H9 (cell line): ENCODE measurements at regions not wholly inside any gene's neighbourhood (a gene's known extent, or its start where the extent isn't known, plus 50 kb on each side); places are given as distances from the start of the nearest gene placed in this dataset.

Experiments
- DNase-seq: peaks from one replicate; pipeline ENCODE4 v3.0.0-alpha.2; 2017
- H2AFZ ChIP-seq: one replicate; pipeline ENCODE4 v1.6.1; 2013; ENCODE audit warnings: mild to moderate bottlenecking, low read length, control low read depth, moderate library complexity
- H2AK5ac ChIP-seq: 2 replicates; pipeline ENCODE4 v1.6.1; 2013; ENCODE audit warnings: low read length, control low read depth, mixed read lengths; ENCODE audit not compliant: insufficient read length
- H2BK120ac ChIP-seq: one replicate; pipeline ENCODE4 v1.6.1; 2013; ENCODE audit warnings: low read depth, mild to moderate bottlenecking, low read length, control low read depth, inconsistent platforms; ENCODE audit not compliant: poor library complexity, severe bottlenecking
- H2BK12ac ChIP-seq: 2 replicates; pipeline ENCODE4 v1.6.1; 2013; ENCODE audit warnings: low read length, control low read depth, mixed read lengths, low read depth; ENCODE audit not compliant: insufficient read length
- H2BK15ac ChIP-seq: 2 replicates; pipeline ENCODE4 v1.6.1; 2013; ENCODE audit warnings: low read depth, low read length, control low read depth
- H2BK20ac ChIP-seq: one replicate; pipeline ENCODE4 v1.6.1; 2013; ENCODE audit warnings: low read depth, mild to moderate bottlenecking, low read length, control low read depth, inconsistent platforms; ENCODE audit not compliant: poor library complexity, severe bottlenecking
- H2BK5ac ChIP-seq: 2 replicates; pipeline ENCODE4 v1.6.1; 2013; ENCODE audit warnings: low read length, control low read depth, mixed read lengths; ENCODE audit not compliant: insufficient read length
- H3K14ac ChIP-seq: 2 replicates; pipeline ENCODE4 v1.6.1; 2013; ENCODE audit warnings: low read length, control low read depth; ENCODE audit not compliant: insufficient read depth
- H3K18ac ChIP-seq: 2 replicates; pipeline ENCODE4 v1.6.1; 2013; ENCODE audit warnings: low read depth, mild to moderate bottlenecking, mixed read lengths, low read length, control low read depth; ENCODE audit not compliant: insufficient read length
- H3K23ac ChIP-seq: 2 replicates; pipeline ENCODE4 v1.6.1; 2013; ENCODE audit warnings: low read length, control low read depth, mixed read lengths, low read depth; ENCODE audit not compliant: insufficient read length
- H3K23me2 ChIP-seq: 2 replicates; pipeline ENCODE4 v1.6.1; 2013; ENCODE audit warnings: low read depth, mild to moderate bottlenecking, mixed read lengths, low read length, control low read depth; ENCODE audit not compliant: insufficient read length, poor library complexity, severe bottlenecking
- H3K27ac ChIP-seq: 2 replicates; pipeline ENCODE4 v1.5.1; 2013; ENCODE audit warnings: low read length, control low read depth, mixed read lengths, low read depth; ENCODE audit not compliant: insufficient read length
- H3K27me3 ChIP-seq: 2 replicates; pipeline ENCODE4 v1.6.1; 2013; ENCODE audit warnings: low read length, control low read depth, inconsistent platforms; ENCODE audit not compliant: insufficient read depth
- H3K4ac ChIP-seq: 2 replicates; pipeline ENCODE4 v1.6.1; 2013; ENCODE audit warnings: low read depth, mild to moderate bottlenecking, control low read depth, inconsistent platforms, low read length, moderate library complexity
- H3K4me1 ChIP-seq: 2 replicates; pipeline ENCODE4 v1.6.1; 2013; ENCODE audit warnings: low read length, control low read depth, inconsistent platforms; ENCODE audit not compliant: insufficient read depth
- H3K4me2 ChIP-seq: 2 replicates; pipeline ENCODE4 v1.6.1; 2013; ENCODE audit warnings: low read length, control low read depth, mixed read lengths; ENCODE audit not compliant: insufficient read length, insufficient read depth
- H3K56ac ChIP-seq: 2 replicates; pipeline ENCODE4 v1.6.1; 2013; ENCODE audit warnings: low read depth, mild to moderate bottlenecking, mixed read lengths, low read length, control low read depth; ENCODE audit not compliant: insufficient read length
- H3K79me1 ChIP-seq: 2 replicates; pipeline ENCODE4 v1.6.1; 2013; ENCODE audit warnings: low read depth, mild to moderate bottlenecking, moderate library complexity, low read length, control low read depth, inconsistent platforms; ENCODE audit not compliant: insufficient read depth, poor library complexity, severe bottlenecking
- H3K79me2 ChIP-seq: 2 replicates; pipeline ENCODE4 v1.6.1; 2013; ENCODE audit warnings: low read length, control low read depth, inconsistent platforms; ENCODE audit not compliant: insufficient read depth
- H3K9ac ChIP-seq: 2 replicates; pipeline ENCODE4 v1.6.1; 2013; ENCODE audit warnings: low read length, control low read depth, mixed read lengths; ENCODE audit not compliant: insufficient read length; ENCODE audit errors: extremely low read depth
- H3K9me3 ChIP-seq: one replicate; pipeline ENCODE4 v1.6.1; 2013; ENCODE audit warnings: low read depth, low read length, inconsistent platforms; ENCODE audit not compliant: control insufficient read depth
- H3T11ph ChIP-seq: one replicate; pipeline ENCODE4 v1.6.1; 2013; ENCODE audit warnings: mild to moderate bottlenecking, low read length, control low read depth, inconsistent platforms
- H4K20me1 ChIP-seq: one replicate; pipeline ENCODE4 v1.6.1; 2013; ENCODE audit not compliant: control insufficient read depth, insufficient read length, insufficient read depth
- H4K5ac ChIP-seq: 2 replicates; pipeline ENCODE4 v1.6.1; 2013; ENCODE audit warnings: low read depth, mild to moderate bottlenecking, mixed read lengths, low read length, control low read depth; ENCODE audit not compliant: insufficient read length
- H4K8ac ChIP-seq: replicated peaks from 2 replicates; pipeline ENCODE4 v1.6.1; 2013; ENCODE audit warnings: low read length, control low read depth, mixed read lengths, low read depth; ENCODE audit not compliant: insufficient read length
- H4K91ac ChIP-seq: 2 replicates; pipeline ENCODE4 v1.6.1; 2013; ENCODE audit warnings: low read depth, mild to moderate bottlenecking, moderate library complexity, mixed read lengths, low read length, control low read depth; ENCODE audit not compliant: insufficient read length
- H3K27ac Mint-ChIP-seq, 3 experiments: 2 replicates in 2 of 3; 3 replicates in 1 of 3; pipeline ENCODE4 v1.8.0; 2020 to 2021; ENCODE audit warnings: mixed read lengths in 3 of 3, mild to moderate bottlenecking in 1 of 3, moderate library complexity in 1 of 3
- H3K27me3 Mint-ChIP-seq: 2 replicates; pipeline ENCODE4 v1.8.0; 2021; ENCODE audit warnings: low read depth, mild to moderate bottlenecking, moderate library complexity, mixed read lengths
- H3K36me3 Mint-ChIP-seq, 3 experiments: 2 replicates in 2 of 3; 3 replicates in 1 of 3; pipeline ENCODE4 v1.8.0; 2020 to 2021; ENCODE audit warnings: low read depth in 3 of 3, mixed read lengths in 3 of 3; ENCODE audit not compliant: insufficient read depth in 1 of 3
- H3K4me1 Mint-ChIP-seq, 2 experiments: 2 replicates each; pipeline ENCODE4 v1.8.0; 2020; ENCODE audit warnings: mixed read lengths in 2 of 2
- H3K4me3 Mint-ChIP-seq, 2 experiments: 2 replicates in 1 of 2; 3 replicates in 1 of 2; pipeline ENCODE4 v1.8.0; 2020 to 2021; ENCODE audit warnings: mild to moderate bottlenecking in 2 of 2, mixed read lengths in 2 of 2, moderate library complexity in 1 of 2
- H3K9me3 Mint-ChIP-seq, 2 experiments: 2 replicates in 1 of 2; 3 replicates in 1 of 2; pipeline ENCODE4 v1.8.0; 2020; ENCODE audit warnings: mild to moderate bottlenecking in 2 of 2, mixed read lengths in 2 of 2, moderate library complexity in 1 of 2
- CTCF ChIP-seq: fragments of 200-600 bp; sonication (generic); conservative IDR thresholded peaks from 3 replicates; pipeline ENCODE4 v1.8.0; 2021; ENCODE audit warnings: antibody characterized with exemption, mild to moderate bottlenecking
- WGBS: extraction: QIAGEN DNeasy Blood & Tissue Kit; methylation state at CpG from one replicate; pipeline ENCODE4 v1.1.7; 2013; ENCODE audit warnings: missing lambda C conversion rate, low lambda C conversion rate, mixed read lengths; ENCODE audit not compliant: insufficient read length; ENCODE audit errors: extremely low coverage; 5-methylcytosine and 5-hydroxymethylcytosine counted together

GRCh38 chr14:35964697-35965286 lies 138.7 kb downstream of the BRMS1L start:
- Mint-ChIP-seq H3K27ac (no peak overlapping the region), H3K27me3 (no peaks in the 10 kb centered on the region), H3K4me3 (no peak overlapping the region), H3K9me3 (no peaks in the 10 kb centered on the region), H3K36me3 (no peaks in the 10 kb centered on the region), H3K4me1 (no peaks in the 10 kb centered on the region)
- H2BK15ac ChIP-seq, result no peak overlapping the region
- no peak overlapping the region for H3K18ac ChIP-seq
- H4K8ac ChIP-seq, result no peak overlapping the region
- WGBS, result no CpG with 5 or more reads among the region's 7 CpGs
- H2BK120ac ChIP-seq, result no peak overlapping the region
- H3K23me2 ChIP-seq, result no peaks in the 10 kb centered on the region
- no peak overlapping the region for H2AK5ac ChIP-seq
- no peaks in the 10 kb centered on the region for H3K9me3 ChIP-seq
- H2BK12ac ChIP-seq, result no peak overlapping the region
- no peak for DNase-seq
- H2BK20ac ChIP-seq, result no peak overlapping the region
- no peak overlapping the region for H3K4ac ChIP-seq
- H3K79me1 ChIP-seq, result no peaks in the 10 kb centered on the region
- H3T11ph ChIP-seq, result no peak overlapping the region
- H3K27me3 ChIP-seq, result no peaks in the 10 kb centered on the region
- H3K79me2 ChIP-seq, result no peaks in the 10 kb centered on the region
- H3K27ac ChIP-seq, result no peak overlapping the region
- H3K14ac ChIP-seq, result no peak overlapping the region
- TF ChIP-seq CTCF, result no peak
- no peaks in the 10 kb centered on the region for H4K20me1 ChIP-seq
- H3K23ac ChIP-seq, result no peak overlapping the region
- H3K4me2 ChIP-seq, result no peak overlapping the region
- no peak overlapping the region for H4K5ac ChIP-seq
- H3K4me1 ChIP-seq, result no peaks in the 10 kb centered on the region
- H3K56ac ChIP-seq, result no peak overlapping the region
- H2AFZ ChIP-seq, result no peak overlapping the region
- H3K9ac ChIP-seq, result no peak overlapping the region
- H4K91ac ChIP-seq, result no peak overlapping the region
- no peak overlapping the region for H2BK5ac ChIP-seq
